ENCODE measurements at regions not wholly inside any gene's neighbourhood (a gene's known extent, or its start where the extent isn't known, plus 50 kb on each side); places are given as distances from the start of the nearest gene placed in this dataset.

GRCh38 chr20:39349240-39349639, 387.1 kb downstream of the DHX35 start:
- DNase-seq (ENCODE audit: low read depth), result no peak

- DNase-seq (ENCODE audit: low read depth), result no peak
These were observed 385.5 kb downstream of the DHX35 start for GRCh38 chr20:39347626-39348025.

GRCh38 chr20:39342463-39342862, 380.3 kb downstream of the DHX35 start:
- DNase-seq (ENCODE audit: low read depth), result no peak

DNA sequence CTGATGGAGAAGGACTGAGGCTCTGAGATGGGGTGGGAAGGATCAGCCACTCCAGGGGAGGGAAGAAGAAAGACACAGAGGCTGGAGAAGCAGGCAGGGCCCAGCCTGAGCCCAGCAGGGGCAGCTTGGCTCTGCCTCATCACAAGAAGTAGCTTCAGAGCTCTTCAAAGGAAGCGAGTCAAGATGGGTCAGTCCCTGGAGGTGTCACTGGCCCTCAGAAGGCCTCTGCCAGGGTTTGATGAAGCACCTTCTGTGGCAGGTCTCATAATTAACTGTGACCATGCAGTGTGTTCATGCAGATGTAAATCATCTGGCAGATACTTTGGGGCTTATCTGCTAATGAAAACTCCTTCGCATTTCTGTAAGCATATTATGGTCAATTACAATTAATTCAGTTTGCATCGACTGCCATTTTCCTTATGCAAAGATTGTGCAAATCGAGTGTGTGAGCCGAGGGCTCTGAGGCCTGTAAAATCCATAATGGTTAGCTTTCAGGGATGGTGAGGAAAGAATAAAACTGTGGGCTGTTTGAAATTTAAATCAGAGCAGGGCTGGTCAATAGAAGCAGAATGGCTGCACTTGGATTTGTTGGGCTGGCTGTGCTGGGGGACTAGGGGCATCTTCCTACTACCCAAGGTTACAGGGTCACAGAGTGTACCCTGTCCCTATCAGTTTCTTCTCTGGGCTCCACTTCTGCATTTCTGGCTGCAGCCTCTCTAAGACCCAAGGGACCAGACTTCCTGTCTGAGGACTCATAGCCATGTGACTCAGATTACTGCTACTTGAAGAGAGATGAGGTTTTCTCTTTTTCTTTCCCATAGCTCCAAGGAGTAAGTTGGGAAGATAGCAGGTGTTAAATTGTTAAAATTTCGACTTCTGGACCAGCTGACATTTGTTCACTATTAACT, 376.6 kb downstream of the DHX35 start:
- DNase-seq (ENCODE audit: low read depth), result no peak

DNA sequence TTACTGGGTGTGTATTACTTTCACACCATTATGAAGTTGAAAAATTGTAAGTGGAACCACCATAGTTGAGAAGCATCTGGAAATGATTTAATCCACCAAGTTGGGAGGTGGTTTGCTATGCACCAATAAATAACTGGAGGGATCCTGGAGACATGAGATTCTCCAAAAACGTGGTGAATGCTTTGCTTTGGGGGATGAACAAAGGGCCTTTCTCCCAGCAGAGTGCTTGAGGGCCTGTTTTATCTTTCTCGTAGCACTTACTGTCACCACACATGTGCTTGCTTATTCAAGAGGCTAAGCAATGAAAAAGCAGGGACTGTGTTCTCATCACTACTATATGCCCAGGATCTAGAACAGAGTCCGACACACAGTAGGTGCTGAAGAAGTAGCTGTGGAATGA, 371.1 kb downstream of the DHX35 start:
- no peak for DNase-seq (ENCODE audit: low read depth)

DNA sequence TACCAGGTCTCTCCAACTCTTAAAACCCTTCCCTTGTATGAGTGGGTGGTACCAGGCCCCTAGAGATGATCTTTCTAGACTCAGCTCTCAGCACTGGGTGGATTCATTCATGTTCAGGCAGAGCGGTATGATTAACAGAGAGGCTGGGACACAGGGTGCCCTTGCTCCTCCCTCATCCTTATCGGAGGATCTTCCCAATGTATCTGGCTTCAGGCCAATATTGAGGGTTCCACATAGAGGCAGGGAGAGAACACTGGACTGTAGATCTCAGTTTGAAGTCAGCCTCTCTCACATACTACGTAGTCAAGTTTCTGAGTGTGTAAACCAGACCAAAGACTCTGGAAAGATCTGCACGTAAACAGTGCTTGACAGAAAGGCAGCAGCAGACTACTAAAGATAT, 366.2 kb downstream of the DHX35 start:
- no peak for DNase-seq (ENCODE audit: low read depth)

DNA sequence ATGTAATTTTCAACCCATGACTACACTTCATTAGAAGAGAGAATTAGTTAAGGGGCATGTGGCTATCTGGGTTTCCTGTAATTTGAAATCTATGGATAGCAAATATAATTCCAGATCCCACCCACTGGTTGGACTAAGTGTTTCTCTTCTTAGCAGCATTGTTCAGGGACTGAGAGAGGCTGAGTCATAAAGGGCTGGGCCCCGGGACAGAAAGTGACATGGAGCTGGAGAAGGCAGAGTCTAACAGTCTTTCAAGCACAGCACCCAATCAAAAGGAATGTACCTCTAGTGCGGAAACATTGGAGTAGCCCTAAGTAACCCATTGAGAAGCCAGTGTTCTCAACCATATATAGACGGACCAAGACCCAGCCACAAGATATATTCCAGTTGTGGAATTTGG, 363.9 kb downstream of the DHX35 start:
- DNase-seq (ENCODE audit: low read depth), result peak; percentile 7

DNA sequence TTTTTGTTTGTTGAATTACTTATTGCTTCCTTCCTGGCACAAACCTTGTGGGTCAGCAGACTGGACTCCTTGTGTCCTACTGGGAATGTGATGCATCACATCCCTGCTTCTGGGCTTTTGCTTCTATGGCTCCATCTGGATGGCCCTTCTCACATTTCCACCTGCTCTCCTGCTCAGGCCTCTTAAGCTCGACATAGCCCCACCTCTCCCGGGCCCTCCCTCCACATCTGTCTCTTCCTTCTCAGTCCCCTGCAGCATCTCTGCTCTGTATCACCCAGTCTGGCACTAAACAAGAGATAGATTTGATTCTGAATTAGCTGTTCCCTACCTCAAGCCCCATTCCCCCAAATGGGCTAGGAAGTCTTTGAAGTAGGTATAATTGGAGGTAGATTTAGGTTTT, 356.8 kb downstream of the DHX35 start:
- no peak for DNase-seq (ENCODE audit: low read depth)

- DNase-seq (ENCODE audit: low read depth), result no peak
These were observed 350.5 kb downstream of the DHX35 start for GRCh38 chr20:39312676-39313075.

GRCh38 chr20:39311851-39312506, 349.8 kb downstream of the DHX35 start:
- DNase-seq (ENCODE audit: low read depth), result no peak

GRCh38 chr20:39310363-39310995, 348.3 kb downstream of the DHX35 start:
- no peak for DNase-seq (ENCODE audit: low read depth)

- DNase-seq (ENCODE audit: low read depth), result no peak
These were observed 347.3 kb downstream of the DHX35 start for GRCh38 chr20:39309458-39309857.

DNA sequence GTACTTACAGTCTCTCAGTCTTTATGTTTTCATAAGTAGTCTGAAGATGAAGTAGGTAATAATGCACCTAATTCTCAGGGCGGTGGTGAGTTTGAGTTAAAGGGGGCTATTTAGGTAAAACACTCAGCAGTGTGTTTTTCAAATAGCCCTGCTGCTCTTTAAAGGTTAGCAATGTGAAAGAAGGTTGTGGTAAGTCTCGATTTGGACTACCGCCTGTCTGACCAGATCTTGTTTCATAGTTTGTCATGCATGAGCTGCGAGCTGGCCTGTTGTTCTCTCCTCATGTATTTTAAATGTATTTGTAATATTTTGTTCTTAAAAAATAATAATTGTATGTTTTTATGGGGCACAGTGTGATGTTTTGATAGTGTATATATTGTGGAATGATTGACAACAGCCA, 340.2 kb downstream of the DHX35 start:
- DNase-seq (ENCODE audit: low read depth), result no peak

DNA sequence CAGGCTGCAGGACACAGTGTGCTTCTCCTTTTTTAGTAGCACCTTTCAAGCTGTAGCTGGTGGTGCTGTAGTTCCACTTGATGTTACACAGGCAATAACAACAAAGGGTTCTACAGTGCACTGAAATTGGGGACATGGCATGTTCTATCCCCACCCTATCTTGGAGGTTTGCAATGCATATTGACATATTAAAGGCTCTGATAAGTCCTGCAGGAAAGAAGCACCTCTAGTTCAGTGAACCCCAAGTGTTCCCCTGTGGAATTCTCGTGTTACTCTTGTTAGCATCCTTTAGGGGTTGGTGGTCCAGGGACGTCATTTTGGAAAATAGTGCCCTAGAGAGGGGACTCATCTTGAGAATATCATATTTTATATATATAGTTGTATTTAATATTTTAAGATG, 337.6 kb downstream of the DHX35 start:
- DNase-seq (ENCODE audit: low read depth), result no peak

DNA sequence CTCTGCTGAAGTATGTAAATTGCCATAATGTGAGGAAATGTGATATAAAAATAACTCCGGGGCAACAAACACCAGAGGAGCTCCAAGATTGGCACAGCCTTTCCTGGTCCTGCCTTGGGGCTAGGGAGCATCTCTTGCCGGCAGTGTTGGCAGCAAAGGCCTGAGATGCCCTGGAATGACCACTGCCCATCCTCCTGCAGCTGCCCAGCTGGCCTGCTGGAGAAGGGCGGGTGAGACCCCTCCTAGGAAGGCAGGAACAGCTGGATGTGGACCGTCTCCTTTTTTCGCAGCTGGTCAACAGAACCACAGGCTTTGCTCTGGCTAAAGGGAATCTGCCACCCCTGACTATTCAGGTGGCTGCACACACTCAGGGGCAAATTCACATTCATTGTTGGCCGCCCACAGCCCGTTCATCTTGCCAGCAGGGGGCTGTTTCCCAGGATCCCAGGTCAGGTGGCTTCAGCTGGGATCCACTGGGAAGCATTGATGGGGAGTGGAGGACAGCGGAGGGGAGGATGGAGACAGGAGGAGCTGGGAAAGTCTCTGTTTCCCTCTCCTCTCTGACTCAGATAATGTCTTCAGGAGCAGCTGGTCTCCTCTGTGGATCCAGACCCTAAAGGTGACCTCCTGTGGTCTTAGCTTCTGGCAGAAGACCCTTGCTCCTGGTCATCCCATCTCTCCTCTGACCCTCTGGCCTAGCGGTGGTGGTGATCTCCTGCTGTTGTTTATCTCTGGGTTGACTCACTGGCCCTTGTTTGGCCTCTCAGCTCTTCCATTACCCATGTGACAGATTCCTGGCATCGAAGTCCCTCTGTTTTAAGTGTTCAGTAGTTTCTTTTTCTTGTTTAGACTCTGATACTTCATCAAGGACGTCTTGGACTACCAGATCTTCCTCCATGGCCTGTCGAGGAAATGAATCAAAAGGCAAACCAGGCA, 336.7 kb downstream of the DHX35 start:
- no peak for DNase-seq (ENCODE audit: low read depth)

DNA sequence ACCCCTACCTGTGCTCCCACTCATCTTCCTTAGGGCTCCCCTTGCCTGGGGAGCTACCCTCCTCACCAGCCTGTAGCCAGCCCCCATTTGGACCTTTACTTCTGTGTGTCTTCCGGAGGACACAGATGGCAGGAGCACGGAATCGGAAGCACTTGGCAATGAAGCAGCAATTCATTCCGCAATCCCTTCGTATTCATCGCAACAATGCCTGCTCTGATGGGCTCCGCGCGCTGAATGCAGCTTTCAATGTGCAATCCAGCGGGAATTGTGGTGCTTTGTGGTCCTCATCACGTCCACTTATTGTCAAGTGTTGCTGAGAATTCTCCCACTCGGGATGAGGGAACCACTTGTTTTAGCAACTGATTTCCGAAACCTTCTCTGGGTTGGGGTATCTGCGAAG, 336.0 kb downstream of the DHX35 start:
- DNase-seq (ENCODE audit: low read depth), result no peak

DNA sequence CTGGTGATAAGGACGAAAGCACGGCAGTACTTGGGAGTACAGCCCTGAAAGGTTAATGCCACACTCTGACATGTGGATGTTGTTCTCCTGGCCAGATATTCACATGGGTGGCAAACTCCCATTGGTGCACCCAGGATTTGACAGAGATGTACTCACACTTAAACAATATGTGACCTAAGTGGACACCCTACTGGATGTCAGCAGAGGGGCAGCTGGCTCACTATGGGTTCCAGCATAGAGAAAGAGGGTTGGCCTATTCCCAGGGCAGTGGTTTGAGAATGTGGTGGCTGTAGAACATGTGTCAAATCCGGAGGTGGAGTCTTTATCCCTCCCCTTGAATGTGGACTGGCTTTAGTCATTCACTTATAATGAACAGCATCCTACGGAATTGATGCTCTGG, 333.2 kb downstream of the DHX35 start:
- no peak for DNase-seq (ENCODE audit: low read depth)

- DNase-seq (ENCODE audit: low read depth), result no peak
These were observed 332.1 kb downstream of the DHX35 start for GRCh38 chr20:39294137-39294725.

GRCh38 chr20:39292193-39292736, 330.1 kb downstream of the DHX35 start:
- no peak for DNase-seq (ENCODE audit: low read depth)

GRCh38 chr20:39291301-39291700, 329.2 kb downstream of the DHX35 start:
- peak; percentile 43 for DNase-seq (ENCODE audit: low read depth)

DNA sequence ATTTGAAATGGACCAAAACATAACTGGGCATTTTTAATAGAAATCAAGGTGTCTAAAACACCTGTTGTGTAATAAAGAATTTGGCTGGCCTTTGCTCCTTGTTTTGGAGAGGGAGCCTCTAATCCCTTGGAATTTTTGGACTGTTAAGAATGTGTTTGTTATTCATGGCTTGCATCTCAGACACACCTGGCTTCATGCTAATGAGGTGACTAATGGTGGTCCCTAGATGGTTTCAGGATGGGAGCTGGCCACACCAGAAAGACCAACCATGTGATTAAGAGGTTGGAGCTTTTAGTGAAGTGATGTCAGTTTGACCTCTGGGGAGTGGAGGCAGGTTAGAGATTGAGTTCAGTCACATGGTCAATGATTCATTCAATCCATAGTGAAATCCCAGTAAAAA, 328.4 kb downstream of the DHX35 start:
- no peak for DNase-seq (ENCODE audit: low read depth)

Data from HT1080 (cell line).